HG03159 (cell line): ENCODE measurements at regions not wholly inside any gene's neighbourhood (a gene's known extent, or its start where the extent isn't known, plus 50 kb on each side); places are given as distances from the start of the nearest gene placed in this dataset.
"Not testable (repeated sequence)": the region's sequence is repeated elsewhere in the genome, so short reads cannot be mapped to it uniquely, and the experiment has no call there.

Source experiments
- ATAC-seq: cut with Tn5 transposase; IDR thresholded peaks from one replicate; pipeline ENCODE4 v1.9.1; 2021; ENCODE audit warnings: mild to moderate bottlenecking, moderate library complexity; ENCODE audit not compliant: unreplicated experiment

DNA sequence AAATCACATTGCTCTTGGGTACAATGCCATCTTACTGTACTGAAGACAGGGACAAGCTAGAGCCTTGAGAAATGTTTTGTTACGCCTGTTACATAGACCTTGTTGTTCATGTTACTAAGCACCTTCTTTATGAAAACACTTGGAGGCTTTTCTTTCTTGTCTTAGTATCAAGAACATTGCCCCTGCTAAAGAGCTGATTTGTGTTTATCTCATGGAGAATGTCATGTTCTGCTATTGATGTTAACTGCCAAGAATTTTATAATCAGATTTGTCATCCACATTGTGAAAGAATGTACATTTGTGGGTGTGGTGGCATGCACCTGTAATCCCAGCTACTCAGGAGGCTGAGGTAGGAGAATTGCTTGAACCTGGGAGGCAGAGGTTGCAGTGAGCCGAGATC lies 431.3 kb upstream of the MDFIC2 start:
- ATAC-seq: no peak

GRCh38 chr3:70742081-70742480 lies 429.6 kb upstream of the MDFIC2 start:
- no peak for ATAC-seq

- ATAC-seq: no peak
Observed at GRCh38 chr3:70740872-70741271, 428.4 kb upstream of the MDFIC2 start.

- ATAC-seq: no peak
Observed at GRCh38 chr3:70740071-70740470, 427.6 kb upstream of the MDFIC2 start.

DNA sequence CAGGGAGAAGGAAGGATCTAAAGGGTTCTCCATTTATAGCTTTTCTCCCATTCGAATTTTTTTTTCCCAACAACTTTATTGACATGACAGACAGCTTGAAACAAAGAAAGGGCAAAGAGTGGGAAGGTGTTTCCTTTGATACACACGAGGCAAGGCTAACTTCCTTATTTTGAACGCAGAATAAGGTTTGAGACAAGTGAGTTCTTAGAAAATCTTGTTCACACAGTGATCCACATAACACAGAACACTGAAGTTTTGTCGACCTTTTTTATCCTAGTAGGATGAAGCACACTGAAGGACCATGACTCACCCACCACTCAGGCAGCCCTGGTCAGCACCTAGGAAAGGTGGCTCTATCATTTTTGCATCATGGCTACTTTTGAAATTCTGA lies 425.8 kb upstream of the MDFIC2 start:
- ATAC-seq: no peak

GRCh38 chr3:70737666-70738290 lies 425.3 kb upstream of the MDFIC2 start:
- ATAC-seq: no peak

- no peak for ATAC-seq
Observed at GRCh38 chr3:70736009-70736408, 423.6 kb upstream of the MDFIC2 start.

- ATAC-seq: no peak
Observed at GRCh38 chr3:70734756-70735155, 422.3 kb upstream of the MDFIC2 start.

DNA sequence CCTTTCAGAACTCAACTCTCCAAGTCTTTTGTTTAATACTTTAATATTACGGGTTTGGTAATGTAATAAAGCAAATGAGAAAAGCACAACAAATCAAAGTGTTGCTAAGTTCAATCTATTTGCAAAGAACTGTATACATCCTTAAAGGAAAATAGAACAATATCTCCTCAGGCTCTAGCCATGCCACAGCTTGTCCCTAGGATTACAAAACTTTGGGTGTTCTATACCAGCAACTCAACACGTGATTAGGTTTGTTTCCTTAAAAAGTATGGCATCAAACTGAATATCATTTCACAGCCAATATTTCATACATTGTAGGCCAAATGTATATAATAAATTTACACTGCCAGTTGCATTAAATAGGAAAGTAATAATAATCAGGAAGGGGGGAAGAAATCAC lies 418.6 kb upstream of the MDFIC2 start:
- ATAC-seq: no peak

DNA sequence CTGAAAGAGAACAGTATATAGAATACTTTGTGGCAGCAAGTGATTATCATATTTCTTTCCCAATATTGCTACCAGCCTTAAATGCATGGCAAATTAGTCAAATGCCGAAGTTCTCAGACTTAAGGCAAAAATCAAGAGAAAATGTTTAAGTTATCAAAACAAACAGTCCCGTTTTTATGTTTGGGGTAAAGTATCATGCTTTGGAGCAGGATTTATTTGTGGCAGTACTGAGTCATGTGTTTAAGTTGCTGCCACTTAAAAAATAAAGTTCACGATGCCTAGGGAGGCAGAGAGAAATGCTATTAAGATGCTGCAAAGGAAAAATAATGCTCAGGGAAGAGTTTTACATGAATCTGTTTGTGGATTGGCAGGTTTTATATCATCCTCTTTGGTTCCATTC lies 417.4 kb upstream of the MDFIC2 start:
- no peak for ATAC-seq

GRCh38 chr3:70728311-70728710 lies 415.9 kb upstream of the MDFIC2 start:
- ATAC-seq: no peak

- no peak for ATAC-seq
Observed at GRCh38 chr3:70726961-70727360, 414.5 kb upstream of the MDFIC2 start.

GRCh38 chr3:70726096-70726938 lies 413.9 kb upstream of the MDFIC2 start:
- ATAC-seq: no peak

DNA sequence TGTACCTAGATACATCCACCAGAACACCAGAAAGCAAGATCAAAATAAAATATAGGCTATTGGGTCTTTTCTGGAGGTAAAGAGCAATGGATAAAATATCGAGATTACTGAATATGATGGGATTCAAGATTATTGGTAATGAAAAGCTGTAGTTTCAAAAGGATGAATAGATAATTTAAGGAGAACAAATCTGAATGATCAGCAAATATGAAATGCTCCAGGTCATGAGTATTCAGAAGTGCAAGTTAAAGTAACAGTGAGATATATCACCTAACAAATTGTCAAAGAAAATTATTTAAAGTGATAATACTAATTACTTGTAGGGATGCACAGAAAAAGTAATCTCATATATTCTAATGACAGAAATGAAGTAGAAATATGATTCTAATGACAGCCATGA lies 409.6 kb upstream of the MDFIC2 start:
- no peak for ATAC-seq

DNA sequence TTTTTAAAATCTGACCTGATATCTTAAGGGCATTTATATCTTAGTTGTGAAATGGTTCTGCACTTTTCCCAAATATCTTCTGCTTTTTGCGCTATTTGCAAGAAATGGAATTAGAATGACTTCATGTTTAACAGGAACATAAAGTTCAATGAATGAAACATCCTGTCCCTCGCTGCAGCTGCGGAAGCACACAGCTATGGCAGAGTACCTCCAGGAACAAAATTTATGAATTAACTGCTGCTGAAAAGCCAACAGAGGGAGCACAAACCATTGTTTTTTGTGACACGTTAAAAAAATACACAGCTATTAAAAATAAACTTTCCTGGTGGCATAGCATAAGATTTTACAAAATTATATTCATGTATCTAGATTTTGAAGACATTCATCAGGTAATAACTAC lies 404.4 kb upstream of the MDFIC2 start:
- ATAC-seq: no peak

DNA sequence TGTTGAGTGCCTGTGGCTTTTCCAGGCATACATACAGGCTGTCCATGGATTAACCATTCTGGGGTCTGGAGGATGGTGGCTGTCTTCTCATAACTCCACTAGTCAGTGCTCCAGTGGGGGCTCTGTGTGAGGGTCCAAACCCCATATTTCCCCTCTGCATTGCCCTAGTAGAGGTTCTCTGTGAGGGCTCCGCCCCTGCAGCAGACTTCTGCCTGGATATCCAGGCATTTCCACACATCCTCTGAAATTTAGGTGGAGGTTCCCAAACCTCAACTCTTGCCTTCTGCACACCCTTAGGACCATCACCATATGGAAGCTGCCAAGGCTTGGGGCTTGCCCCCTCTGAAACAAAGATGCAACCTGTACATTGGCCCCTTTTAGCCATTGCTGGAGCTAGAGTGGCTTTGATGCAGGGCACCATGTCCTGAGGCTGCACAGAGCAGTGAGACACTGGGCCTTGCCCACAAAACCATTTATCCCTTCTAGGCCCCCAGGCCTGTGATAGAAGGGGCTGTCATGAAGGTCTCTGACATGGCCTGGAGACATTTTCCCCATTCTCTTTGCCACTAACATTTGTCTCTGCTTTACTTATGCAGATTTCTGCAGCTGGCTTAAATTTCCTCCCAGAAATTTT lies 400.1 kb upstream of the MDFIC2 start:
- no peak for ATAC-seq

DNA sequence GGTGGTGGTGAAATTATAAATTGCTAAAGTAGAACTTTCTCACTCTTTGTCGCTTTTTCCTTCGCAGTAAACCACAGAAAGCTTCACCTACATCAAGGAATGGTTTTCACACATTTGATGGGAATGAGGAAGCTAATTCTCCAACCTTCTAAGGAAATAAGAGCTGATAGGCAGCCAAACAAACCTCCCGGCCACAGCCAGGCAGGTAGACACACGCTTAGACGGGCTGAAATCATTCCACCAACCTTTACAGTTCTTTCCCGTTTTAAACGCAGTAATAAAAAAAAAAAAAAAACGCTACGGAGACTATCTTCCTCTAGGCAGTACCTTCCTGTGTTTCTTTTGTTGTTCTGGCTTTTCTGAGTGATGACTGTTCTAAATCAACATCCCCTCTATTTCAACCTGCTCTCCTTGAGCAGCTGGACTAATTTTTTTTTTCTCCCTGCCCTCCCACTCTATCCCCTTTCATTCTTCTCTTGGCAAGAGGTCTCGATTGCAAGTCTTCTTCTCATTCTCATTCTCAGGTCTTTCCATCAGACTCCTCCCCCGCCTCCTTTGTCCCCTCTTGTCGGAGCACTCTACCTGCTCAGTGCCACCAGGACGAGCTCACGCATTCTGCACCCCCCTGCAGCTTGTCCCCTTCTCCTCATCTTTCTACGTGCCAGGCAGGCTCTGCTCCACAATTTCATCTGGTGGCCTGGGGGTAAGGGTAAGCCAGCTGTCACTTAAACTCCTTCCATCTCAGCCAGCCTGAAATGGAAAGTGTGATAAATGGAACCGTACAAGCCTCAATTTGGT lies 391.1 kb upstream of the MDFIC2 start:
- ATAC-seq: no peak

GRCh38 chr3:70702132-70702531 lies 389.7 kb upstream of the MDFIC2 start:
- ATAC-seq: no peak

GRCh38 chr3:70684701-70685100 lies 372.3 kb upstream of the MDFIC2 start:
- no peak for ATAC-seq

DNA sequence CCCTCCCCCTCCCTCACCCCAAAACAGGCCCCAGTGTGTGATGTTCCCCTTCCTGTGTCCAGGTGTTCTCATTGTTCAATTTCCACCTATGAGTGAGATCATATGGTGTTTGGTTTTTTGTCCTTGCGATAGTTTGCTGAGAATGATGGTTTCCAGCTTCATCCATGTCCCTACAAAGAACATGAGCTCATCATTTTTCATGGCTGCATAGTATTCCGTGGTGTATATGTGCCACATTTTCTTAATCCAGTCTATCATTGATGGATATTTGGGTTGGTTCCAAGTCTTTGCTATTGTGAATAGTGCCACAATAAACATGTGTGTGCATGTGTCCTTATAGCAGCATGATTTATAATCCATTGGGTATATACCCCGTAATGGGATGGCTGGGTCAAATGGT lies 363.4 kb upstream of the MDFIC2 start:
- not testable (repeated sequence) for ATAC-seq
